ENCODE measurements at regions not wholly inside any gene's neighbourhood (a gene's known extent, or its start where the extent isn't known, plus 50 kb on each side); places are given as distances from the start of the nearest gene placed in this dataset.

- TF ChIP-seq CTCF (IDR thresholded peaks at IDR 0.05; ENCODE audit: low read depth, low read length, poor library complexity, severe bottlenecking): no peak
- TF ChIP-seq EZH2phosphoT487 (IDR thresholded peaks at IDR 0.05; ENCODE audit: borderline replicate concordance, low read length): no peak
Observed at GRCh38 chr4:67083496-67083895, 461.8 kb downstream of the CENPC start.
